H9 (cell line): ENCODE measurements at regions not wholly inside any gene's neighbourhood (a gene's known extent, or its start where the extent isn't known, plus 50 kb on each side); places are given as distances from the start of the nearest gene placed in this dataset.

Source experiments
- DNase-seq: peaks from one replicate; pipeline ENCODE4 v3.0.0-alpha.2; 2017
- H2AFZ ChIP-seq: one replicate; pipeline ENCODE4 v1.6.1; 2013; ENCODE audit warnings: mild to moderate bottlenecking, low read length, control low read depth, moderate library complexity
- H2AK5ac ChIP-seq: 2 replicates; pipeline ENCODE4 v1.6.1; 2013; ENCODE audit warnings: low read length, control low read depth, mixed read lengths; ENCODE audit not compliant: insufficient read length
- H2BK120ac ChIP-seq: one replicate; pipeline ENCODE4 v1.6.1; 2013; ENCODE audit warnings: low read depth, mild to moderate bottlenecking, low read length, control low read depth, inconsistent platforms; ENCODE audit not compliant: poor library complexity, severe bottlenecking
- H2BK12ac ChIP-seq: 2 replicates; pipeline ENCODE4 v1.6.1; 2013; ENCODE audit warnings: low read length, control low read depth, mixed read lengths, low read depth; ENCODE audit not compliant: insufficient read length
- H2BK15ac ChIP-seq: 2 replicates; pipeline ENCODE4 v1.6.1; 2013; ENCODE audit warnings: low read depth, low read length, control low read depth
- H2BK20ac ChIP-seq: one replicate; pipeline ENCODE4 v1.6.1; 2013; ENCODE audit warnings: low read depth, mild to moderate bottlenecking, low read length, control low read depth, inconsistent platforms; ENCODE audit not compliant: poor library complexity, severe bottlenecking
- H2BK5ac ChIP-seq: 2 replicates; pipeline ENCODE4 v1.6.1; 2013; ENCODE audit warnings: low read length, control low read depth, mixed read lengths; ENCODE audit not compliant: insufficient read length
- H3K14ac ChIP-seq: 2 replicates; pipeline ENCODE4 v1.6.1; 2013; ENCODE audit warnings: low read length, control low read depth; ENCODE audit not compliant: insufficient read depth
- H3K18ac ChIP-seq: 2 replicates; pipeline ENCODE4 v1.6.1; 2013; ENCODE audit warnings: low read depth, mild to moderate bottlenecking, mixed read lengths, low read length, control low read depth; ENCODE audit not compliant: insufficient read length
- H3K23ac ChIP-seq: 2 replicates; pipeline ENCODE4 v1.6.1; 2013; ENCODE audit warnings: low read length, control low read depth, mixed read lengths, low read depth; ENCODE audit not compliant: insufficient read length
- H3K23me2 ChIP-seq: 2 replicates; pipeline ENCODE4 v1.6.1; 2013; ENCODE audit warnings: low read depth, mild to moderate bottlenecking, mixed read lengths, low read length, control low read depth; ENCODE audit not compliant: insufficient read length, poor library complexity, severe bottlenecking
- H3K27ac ChIP-seq: 2 replicates; pipeline ENCODE4 v1.5.1; 2013; ENCODE audit warnings: low read length, control low read depth, mixed read lengths, low read depth; ENCODE audit not compliant: insufficient read length
- H3K27me3 ChIP-seq: 2 replicates; pipeline ENCODE4 v1.6.1; 2013; ENCODE audit warnings: low read length, control low read depth, inconsistent platforms; ENCODE audit not compliant: insufficient read depth
- H3K4ac ChIP-seq: 2 replicates; pipeline ENCODE4 v1.6.1; 2013; ENCODE audit warnings: low read depth, mild to moderate bottlenecking, control low read depth, inconsistent platforms, low read length, moderate library complexity
- H3K4me1 ChIP-seq: 2 replicates; pipeline ENCODE4 v1.6.1; 2013; ENCODE audit warnings: low read length, control low read depth, inconsistent platforms; ENCODE audit not compliant: insufficient read depth
- H3K4me2 ChIP-seq: 2 replicates; pipeline ENCODE4 v1.6.1; 2013; ENCODE audit warnings: low read length, control low read depth, mixed read lengths; ENCODE audit not compliant: insufficient read length, insufficient read depth
- H3K56ac ChIP-seq: 2 replicates; pipeline ENCODE4 v1.6.1; 2013; ENCODE audit warnings: low read depth, mild to moderate bottlenecking, mixed read lengths, low read length, control low read depth; ENCODE audit not compliant: insufficient read length
- H3K79me1 ChIP-seq: 2 replicates; pipeline ENCODE4 v1.6.1; 2013; ENCODE audit warnings: low read depth, mild to moderate bottlenecking, moderate library complexity, low read length, control low read depth, inconsistent platforms; ENCODE audit not compliant: insufficient read depth, poor library complexity, severe bottlenecking
- H3K79me2 ChIP-seq: 2 replicates; pipeline ENCODE4 v1.6.1; 2013; ENCODE audit warnings: low read length, control low read depth, inconsistent platforms; ENCODE audit not compliant: insufficient read depth
- H3K9ac ChIP-seq: 2 replicates; pipeline ENCODE4 v1.6.1; 2013; ENCODE audit warnings: low read length, control low read depth, mixed read lengths; ENCODE audit not compliant: insufficient read length; ENCODE audit errors: extremely low read depth
- H3K9me3 ChIP-seq: one replicate; pipeline ENCODE4 v1.6.1; 2013; ENCODE audit warnings: low read depth, low read length, inconsistent platforms; ENCODE audit not compliant: control insufficient read depth
- H3T11ph ChIP-seq: one replicate; pipeline ENCODE4 v1.6.1; 2013; ENCODE audit warnings: mild to moderate bottlenecking, low read length, control low read depth, inconsistent platforms
- H4K20me1 ChIP-seq: one replicate; pipeline ENCODE4 v1.6.1; 2013; ENCODE audit not compliant: control insufficient read depth, insufficient read length, insufficient read depth
- H4K5ac ChIP-seq: 2 replicates; pipeline ENCODE4 v1.6.1; 2013; ENCODE audit warnings: low read depth, mild to moderate bottlenecking, mixed read lengths, low read length, control low read depth; ENCODE audit not compliant: insufficient read length
- H4K8ac ChIP-seq: replicated peaks from 2 replicates; pipeline ENCODE4 v1.6.1; 2013; ENCODE audit warnings: low read length, control low read depth, mixed read lengths, low read depth; ENCODE audit not compliant: insufficient read length
- H4K91ac ChIP-seq: 2 replicates; pipeline ENCODE4 v1.6.1; 2013; ENCODE audit warnings: low read depth, mild to moderate bottlenecking, moderate library complexity, mixed read lengths, low read length, control low read depth; ENCODE audit not compliant: insufficient read length
- H3K27ac Mint-ChIP-seq, 3 experiments: 2 replicates in 2 of 3; 3 replicates in 1 of 3; pipeline ENCODE4 v1.8.0; 2020 to 2021; ENCODE audit warnings: mixed read lengths in 3 of 3, mild to moderate bottlenecking in 1 of 3, moderate library complexity in 1 of 3
- H3K27me3 Mint-ChIP-seq: 2 replicates; pipeline ENCODE4 v1.8.0; 2021; ENCODE audit warnings: low read depth, mild to moderate bottlenecking, moderate library complexity, mixed read lengths
- H3K36me3 Mint-ChIP-seq, 3 experiments: 2 replicates in 2 of 3; 3 replicates in 1 of 3; pipeline ENCODE4 v1.8.0; 2020 to 2021; ENCODE audit warnings: low read depth in 3 of 3, mixed read lengths in 3 of 3; ENCODE audit not compliant: insufficient read depth in 1 of 3
- H3K4me1 Mint-ChIP-seq, 2 experiments: 2 replicates each; pipeline ENCODE4 v1.8.0; 2020; ENCODE audit warnings: mixed read lengths in 2 of 2
- H3K4me3 Mint-ChIP-seq, 2 experiments: 2 replicates in 1 of 2; 3 replicates in 1 of 2; pipeline ENCODE4 v1.8.0; 2020 to 2021; ENCODE audit warnings: mild to moderate bottlenecking in 2 of 2, mixed read lengths in 2 of 2, moderate library complexity in 1 of 2
- H3K9me3 Mint-ChIP-seq, 2 experiments: 2 replicates in 1 of 2; 3 replicates in 1 of 2; pipeline ENCODE4 v1.8.0; 2020; ENCODE audit warnings: mild to moderate bottlenecking in 2 of 2, mixed read lengths in 2 of 2, moderate library complexity in 1 of 2
- WGBS: extraction: QIAGEN DNeasy Blood & Tissue Kit; methylation state at CpG from one replicate; pipeline ENCODE4 v1.1.7; 2013; ENCODE audit warnings: missing lambda C conversion rate, low lambda C conversion rate, mixed read lengths; ENCODE audit not compliant: insufficient read length; ENCODE audit errors: extremely low coverage; 5-methylcytosine and 5-hydroxymethylcytosine counted together
- TF ChIP-seq, protein P1 (sequence below): fragments of 200-600 bp; sonication (generic); conservative IDR thresholded peaks from 3 replicates; pipeline ENCODE4 v1.8.0; 2021; ENCODE audit warnings: antibody characterized with exemption, mild to moderate bottlenecking

DNA sequence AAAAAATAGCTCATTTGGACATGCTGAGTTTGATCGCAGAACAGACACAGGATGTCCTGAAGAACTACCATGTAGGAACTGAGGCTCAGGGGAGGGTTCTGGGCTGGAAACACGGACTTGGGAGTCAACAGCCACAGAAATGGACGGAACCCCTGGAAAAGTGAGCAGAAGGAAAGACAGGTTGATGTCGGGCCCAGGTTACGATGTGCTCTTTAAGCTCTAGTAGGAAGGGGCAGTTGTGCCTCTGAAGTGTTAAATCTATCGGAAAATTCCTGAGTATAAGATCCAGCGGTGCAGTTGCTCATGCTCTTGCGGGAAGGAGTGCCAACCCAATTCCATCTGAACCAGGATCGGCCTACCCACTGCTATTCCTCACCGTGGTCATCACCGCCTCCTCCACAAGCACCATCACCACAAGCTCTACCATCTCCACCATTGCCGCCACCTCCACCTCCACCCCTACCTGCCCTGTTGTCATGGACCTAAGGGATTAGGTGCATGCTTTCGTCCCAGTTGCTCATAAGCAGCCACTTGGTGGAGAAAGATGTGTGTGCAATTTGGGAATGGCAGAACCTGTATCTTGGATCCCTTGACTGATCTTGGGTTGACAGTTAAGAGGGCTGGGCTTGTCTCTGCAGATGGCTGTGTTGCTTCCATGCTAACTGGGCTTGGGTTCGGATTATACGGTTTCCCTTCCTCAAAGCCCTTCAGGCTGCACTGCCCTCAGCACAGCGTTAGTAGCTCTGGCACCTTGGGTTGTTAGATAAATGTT is 108.5 kb downstream of the ASB7 start:
- Histone ChIP-seq H4K20me1 (no peaks in the 10 kb centered on the region), H3K23me2 (no peaks in the 10 kb centered on the region), H3K14ac (no peak overlapping the region; the same call in 1 of the 2 replicates), H4K5ac (no peak overlapping the region), H2BK15ac (no peak overlapping the region), H3K27ac (no peak overlapping the region), H3K9me3 (no peaks in the 10 kb centered on the region), H2BK5ac (no peak overlapping the region), H3K79me2 (no peaks in the 10 kb centered on the region), H3K18ac (no peak overlapping the region), H3K4me1 (no peaks in the 10 kb centered on the region), H2AK5ac (no peak overlapping the region), H3K23ac (no peak overlapping the region), H3K56ac (no peak overlapping the region), H3K79me1 (no peaks in the 10 kb centered on the region), H3K4ac (no peak overlapping the region), H2BK12ac (no peak overlapping the region), H3K9ac (no peak overlapping the region), H2BK120ac (no peak overlapping the region), H2AFZ (no peak overlapping the region), H3K27me3 (no peaks in the 10 kb centered on the region), H2BK20ac (no peak overlapping the region), H4K91ac (no peak overlapping the region), H3K4me2 (no peak overlapping the region), H4K8ac (no peak overlapping the region), H3T11ph (no peak overlapping the region)
- WGBS = no CpG with 5 or more reads among the region's 16 CpGs
- peaks cover 5 to 16% (median 8%) of the 10 kb centered on the region in 3 experiments; a peak in 5 of 7 replicates for H3K36me3 Mint-ChIP-seq
- H3K27ac Mint-ChIP-seq = no peak overlapping the region
- peaks cover 16 to 28% of the 10 kb centered on the region in 2 experiments for H3K9me3 Mint-ChIP-seq
- peaks cover 6% of the 10 kb centered on the region for H3K27me3 Mint-ChIP-seq
- H3K4me1 Mint-ChIP-seq = peaks cover 0 to 9% of the 10 kb centered on the region in 2 experiments; a peak in 2 of 4 replicates
- H3K4me3 Mint-ChIP-seq = no peak overlapping the region
- no peak for DNase-seq
- TF ChIP-seq, protein P1, sequence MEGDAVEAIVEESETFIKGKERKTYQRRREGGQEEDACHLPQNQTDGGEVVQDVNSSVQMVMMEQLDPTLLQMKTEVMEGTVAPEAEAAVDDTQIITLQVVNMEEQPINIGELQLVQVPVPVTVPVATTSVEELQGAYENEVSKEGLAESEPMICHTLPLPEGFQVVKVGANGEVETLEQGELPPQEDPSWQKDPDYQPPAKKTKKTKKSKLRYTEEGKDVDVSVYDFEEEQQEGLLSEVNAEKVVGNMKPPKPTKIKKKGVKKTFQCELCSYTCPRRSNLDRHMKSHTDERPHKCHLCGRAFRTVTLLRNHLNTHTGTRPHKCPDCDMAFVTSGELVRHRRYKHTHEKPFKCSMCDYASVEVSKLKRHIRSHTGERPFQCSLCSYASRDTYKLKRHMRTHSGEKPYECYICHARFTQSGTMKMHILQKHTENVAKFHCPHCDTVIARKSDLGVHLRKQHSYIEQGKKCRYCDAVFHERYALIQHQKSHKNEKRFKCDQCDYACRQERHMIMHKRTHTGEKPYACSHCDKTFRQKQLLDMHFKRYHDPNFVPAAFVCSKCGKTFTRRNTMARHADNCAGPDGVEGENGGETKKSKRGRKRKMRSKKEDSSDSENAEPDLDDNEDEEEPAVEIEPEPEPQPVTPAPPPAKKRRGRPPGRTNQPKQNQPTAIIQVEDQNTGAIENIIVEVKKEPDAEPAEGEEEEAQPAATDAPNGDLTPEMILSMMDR = no peak
